PFSK-1 (cell line): ENCODE measurements at regions not wholly inside any gene's neighbourhood (a gene's known extent, or its start where the extent isn't known, plus 50 kb on each side); places are given as distances from the start of the nearest gene placed in this dataset.

Experiments used
- FOXP2 ChIP-seq: optimal IDR thresholded peaks from 2 replicates; pipeline ENCODE3; 2011; ENCODE audit warnings: borderline replicate concordance, control low read depth, inconsistent platforms; ENCODE audit not compliant: insufficient read depth; ENCODE audit errors: extremely low read length, extremely low read depth
- POLR2AphosphoS5 ChIP-seq: IDR thresholded peaks from 2 replicates; pipeline ENCODE4 v1.6.1; 2012; ENCODE audit warnings: low read depth, mild to moderate bottlenecking, control low read depth, low read length, moderate library complexity
- REST ChIP-seq, 2 experiments: IDR thresholded peaks; 2 replicates each; pipeline versions ENCODE4 v1.6.1 to v1.8.0; 2011 to 2012; ENCODE audit warnings: low read depth in 2 of 2, low read length in 2 of 2, control low read depth in 1 of 2, inconsistent platforms in 1 of 2, mild to moderate bottlenecking in 1 of 2, moderate library complexity in 1 of 2; ENCODE audit not compliant: insufficient read depth in 1 of 2
- SIN3A ChIP-seq: IDR thresholded peaks from 2 replicates; pipeline ENCODE4 v1.6.1; 2012; ENCODE audit warnings: mild to moderate bottlenecking, low read length, moderate library complexity, borderline replicate concordance; ENCODE audit not compliant: insufficient read depth
- TAF1 ChIP-seq: IDR thresholded peaks from 2 replicates; pipeline ENCODE4 v1.6.1; 2012; ENCODE audit warnings: low read length, control low read depth, borderline replicate concordance; ENCODE audit not compliant: insufficient read depth

GRCh38 chr13:48859272-48860105, 116.2 kb upstream of the FNDC3A start:
- TF ChIP-seq FOXP2: no peak
- TF ChIP-seq TAF1: no peak
- no peak for TF ChIP-seq POLR2AphosphoS5

GRCh38 chr13:48860364-48860763, 115.3 kb upstream of the FNDC3A start:
- TF ChIP-seq POLR2AphosphoS5 (no peak), TAF1 (no peak), REST (IDR thresholded peaks at IDR 0.05; ENCODE audit: insufficient read depth in 1 of 2, low read depth in 2 of 2, low read length in 2 of 2) (no peak), SIN3A (no peak), FOXP2 (no peak)

GRCh38 chr13:48862572-48862971, 113.1 kb upstream of the FNDC3A start:
- no peak for TF ChIP-seq FOXP2

GRCh38 chr13:48864100-48864499, 111.6 kb upstream of the FNDC3A start:
- TF ChIP-seq REST (IDR thresholded peaks at IDR 0.05; ENCODE audit: insufficient read depth in 1 of 2, low read depth in 2 of 2, low read length in 2 of 2) (no peak), TAF1 (no peak)

- TF ChIP-seq FOXP2 (no peak), REST (IDR thresholded peaks at IDR 0.05; ENCODE audit: insufficient read depth in 1 of 2, low read depth in 2 of 2, low read length in 2 of 2) (no peak), SIN3A (no peak), TAF1 (no peak), POLR2AphosphoS5 (no peak)
Observed at GRCh38 chr13:48866249-48866648, 109.5 kb upstream of the FNDC3A start.

- TF ChIP-seq TAF1 (no peak), SIN3A (no peak), REST (IDR thresholded peaks at IDR 0.05; ENCODE audit: insufficient read depth in 1 of 2, low read depth in 2 of 2, low read length in 2 of 2) (no peak)
Observed at GRCh38 chr13:48873081-48873480, 102.6 kb upstream of the FNDC3A start.
